BJ (cell line): ENCODE measurements at regions not wholly inside any gene's neighbourhood (a gene's known extent, or its start where the extent isn't known, plus 50 kb on each side); places are given as distances from the start of the nearest gene placed in this dataset.

Experiments
- CTCF ChIA-PET: fragments of 350-600 bp; formaldehyde crosslinking; extraction: SDS; loops from one replicate; lab custom pipeline; 2021; ENCODE audit warnings: antibody characterized with exemption, inconsistent platforms; lab: Yijun Ruan, JAX
- POLR2A ChIA-PET: fragments of 300-600 bp; sonication (Branson Sonifier 250); formaldehyde crosslinking; extraction: SDS; loops from one replicate; lab custom pipeline; 2021; ENCODE audit warnings: antibody characterized with exemption; lab: Charles Lee
- DNase-seq: peaks from one replicate; pipeline ENCODE4 v3.0.0-alpha.2; 2011; ENCODE audit warnings: low read depth
- H3K27me3 ChIP-seq: 2 replicates; pipeline ENCODE4 v1.6.0; 2011; ENCODE audit warnings: low read length; ENCODE audit not compliant: control insufficient read depth, insufficient read depth
- H3K36me3 ChIP-seq: 2 replicates; pipeline ENCODE4 v1.5.1; 2011; ENCODE audit warnings: low read length; ENCODE audit not compliant: control insufficient read depth, insufficient read depth
- H3K4me3 ChIP-seq: 2 replicates; pipeline ENCODE4 v1.5.1; 2011; ENCODE audit warnings: low read depth, mild to moderate bottlenecking, control low read depth, low read length
- CTCF ChIP-seq: IDR thresholded peaks from 2 replicates; pipeline ENCODE4 v1.5.1; 2011; ENCODE audit warnings: low read depth, mild to moderate bottlenecking, control low read depth, inconsistent platforms, low read length, moderate library complexity; ENCODE audit not compliant: insufficient read depth

- CTCF ChIA-PET = interaction anchor here (0.6 kb wide), 1 partner anchor 187 kb away, joined by 3 read pairs; no protein-coding TSS in a partner anchor
Observed at GRCh38 chr6:40020166-40020565, 85.9 kb upstream of the MOCS1 start.

GRCh38 chr6:40015530-40015929, 81.3 kb upstream of the MOCS1 start:
- H3K4me3 ChIP-seq = no peak overlapping the region
- no peak for DNase-seq
- H3K27me3 ChIP-seq = no peaks in the 10 kb centered on the region
- no peaks in the 10 kb centered on the region for H3K36me3 ChIP-seq
- ChIA-PET POLR2A (no interaction called here), CTCF (no interaction called here)
- TF ChIP-seq CTCF = no peak

More at GRCh38 chr6:40020166-40020565, 85.9 kb upstream of the MOCS1 start:
- Histone ChIP-seq H3K27me3 (no peaks in the 10 kb centered on the region), H3K4me3 (no peak overlapping the region), H3K36me3 (no peaks in the 10 kb centered on the region)
- no peak for DNase-seq
- TF ChIP-seq CTCF = no peak
- POLR2A ChIA-PET = no interaction called here

- Histone ChIP-seq H3K36me3 (no peaks in the 10 kb centered on the region), H3K27me3 (no peaks in the 10 kb centered on the region), H3K4me3 (no peak overlapping the region)
- POLR2A ChIA-PET = no interaction called here
- TF ChIP-seq CTCF = no peak
- CTCF ChIA-PET = no interaction called here
- no peak for DNase-seq
Observed at GRCh38 chr6:40011844-40012243, 77.6 kb upstream of the MOCS1 start.

GRCh38 chr6:40000964-40001515, 66.8 kb upstream of the MOCS1 start:
- DNase-seq = no peak
- no peak overlapping the region for H3K4me3 ChIP-seq
- H3K27me3 ChIP-seq = no peaks in the 10 kb centered on the region
- ChIA-PET CTCF (no interaction called here), POLR2A (no interaction called here)
- H3K36me3 ChIP-seq = no peaks in the 10 kb centered on the region
- no peak for TF ChIP-seq CTCF

- ChIA-PET CTCF (no interaction called here), POLR2A (no interaction called here)
- H3K4me3 ChIP-seq = no peak overlapping the region
- no peak for TF ChIP-seq CTCF
- H3K27me3 ChIP-seq = no peaks in the 10 kb centered on the region
- no peaks in the 10 kb centered on the region for H3K36me3 ChIP-seq
- no peak for DNase-seq
Observed at GRCh38 chr6:39999006-39999867, 65.0 kb upstream of the MOCS1 start.
